PC-3 (cell line): ENCODE measurements at regions not wholly inside any gene's neighbourhood (a gene's known extent, or its start where the extent isn't known, plus 50 kb on each side); places are given as distances from the start of the nearest gene placed in this dataset.

Source experiments
- EZH2 ChIP-seq: fragments of 300-600 bp; sonication (generic); IDR thresholded peaks from one replicate; pipeline ENCODE4 v1.6.1; 2017; ENCODE audit warnings: antibody characterized with exemption, mild to moderate bottlenecking, low read length; ENCODE audit not compliant: unreplicated experiment
- EZH2phosphoT487 ChIP-seq: fragments of 300-600 bp; sonication (generic); IDR thresholded peaks from 2 replicates; pipeline ENCODE4 v1.6.1; 2018; ENCODE audit warnings: mild to moderate bottlenecking, antibody characterized with exemption, low read length, borderline replicate concordance
- TF ChIP-seq, protein P1 (sequence below): fragments of 300-600 bp; sonication (generic); conservative IDR thresholded peaks from 2 replicates; pipeline ENCODE4 v1.5.1; 2017; ENCODE audit warnings: antibody characterized with exemption, low read depth, mild to moderate bottlenecking, low read length

DNA sequence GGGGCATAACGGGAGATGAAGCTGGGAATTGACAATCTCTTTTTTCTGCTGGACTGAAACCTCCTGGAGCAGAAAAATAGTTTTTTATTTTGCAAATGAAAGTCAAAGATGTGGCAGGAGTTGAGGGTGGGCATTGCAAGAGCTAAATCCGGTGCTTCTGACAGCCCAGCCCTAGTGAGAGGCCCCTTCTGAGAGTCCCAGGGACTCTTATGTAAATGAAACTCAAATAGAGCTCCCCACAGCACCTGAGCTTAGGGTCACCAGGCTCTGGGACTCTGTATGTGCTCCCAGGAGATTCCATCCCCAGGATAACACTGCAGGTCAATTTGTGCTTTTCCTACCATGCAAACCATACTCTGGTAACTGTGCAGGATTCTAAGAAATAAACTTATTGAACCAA, 192.8 kb downstream of the ANKRD30B start:
- TF ChIP-seq, protein P1, sequence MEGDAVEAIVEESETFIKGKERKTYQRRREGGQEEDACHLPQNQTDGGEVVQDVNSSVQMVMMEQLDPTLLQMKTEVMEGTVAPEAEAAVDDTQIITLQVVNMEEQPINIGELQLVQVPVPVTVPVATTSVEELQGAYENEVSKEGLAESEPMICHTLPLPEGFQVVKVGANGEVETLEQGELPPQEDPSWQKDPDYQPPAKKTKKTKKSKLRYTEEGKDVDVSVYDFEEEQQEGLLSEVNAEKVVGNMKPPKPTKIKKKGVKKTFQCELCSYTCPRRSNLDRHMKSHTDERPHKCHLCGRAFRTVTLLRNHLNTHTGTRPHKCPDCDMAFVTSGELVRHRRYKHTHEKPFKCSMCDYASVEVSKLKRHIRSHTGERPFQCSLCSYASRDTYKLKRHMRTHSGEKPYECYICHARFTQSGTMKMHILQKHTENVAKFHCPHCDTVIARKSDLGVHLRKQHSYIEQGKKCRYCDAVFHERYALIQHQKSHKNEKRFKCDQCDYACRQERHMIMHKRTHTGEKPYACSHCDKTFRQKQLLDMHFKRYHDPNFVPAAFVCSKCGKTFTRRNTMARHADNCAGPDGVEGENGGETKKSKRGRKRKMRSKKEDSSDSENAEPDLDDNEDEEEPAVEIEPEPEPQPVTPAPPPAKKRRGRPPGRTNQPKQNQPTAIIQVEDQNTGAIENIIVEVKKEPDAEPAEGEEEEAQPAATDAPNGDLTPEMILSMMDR, result no peak
- TF ChIP-seq EZH2, result no peak
- no peak for TF ChIP-seq EZH2phosphoT487
